HG03025 (cell line): ENCODE measurements at regions not wholly inside any gene's neighbourhood (a gene's known extent, or its start where the extent isn't known, plus 50 kb on each side); places are given as distances from the start of the nearest gene placed in this dataset.
"Not testable (repeated sequence)": the region's sequence is repeated elsewhere in the genome, so short reads cannot be mapped to it uniquely, and the experiment has no call there.

ENCODE experiments used
- ATAC-seq: cut with Tn5 transposase; IDR thresholded peaks from one replicate; pipeline ENCODE4 v1.9.1; 2021; ENCODE audit warnings: mild to moderate bottlenecking, moderate library complexity; ENCODE audit not compliant: unreplicated experiment, low FRiP score

DNA sequence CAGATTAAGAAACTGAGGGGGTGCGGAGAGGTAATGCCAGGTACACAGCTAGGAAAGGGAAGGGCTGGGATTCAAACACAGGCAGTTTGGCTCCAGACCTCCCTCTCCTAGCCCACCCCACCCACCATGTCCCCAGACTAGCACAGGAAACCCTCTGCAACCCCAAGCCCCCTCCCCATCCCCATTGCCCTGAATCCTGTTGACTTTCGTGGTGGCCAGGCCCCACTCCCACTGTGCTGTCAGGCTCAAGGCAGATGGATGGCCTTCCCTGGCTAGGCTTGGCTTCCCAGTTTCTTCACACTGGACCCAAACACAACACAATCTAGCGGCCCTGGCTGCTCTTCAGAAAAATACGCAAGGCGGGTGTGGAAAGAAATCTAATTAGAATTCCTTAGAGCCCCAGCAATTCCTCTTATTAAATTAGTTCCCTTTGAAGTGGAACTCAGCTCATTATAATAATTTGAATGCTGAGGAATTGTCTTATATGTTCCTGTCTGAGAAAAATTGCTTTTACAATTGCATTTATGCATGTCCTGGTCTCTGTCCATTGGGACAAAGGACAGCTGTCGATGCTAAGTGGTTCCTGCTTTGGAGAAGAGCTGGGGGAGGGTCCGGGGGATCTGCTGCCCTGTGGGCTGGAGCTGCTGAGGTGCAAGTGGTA is 97.4 kb downstream of the SYF2 start:
- ATAC-seq: no peak

DNA sequence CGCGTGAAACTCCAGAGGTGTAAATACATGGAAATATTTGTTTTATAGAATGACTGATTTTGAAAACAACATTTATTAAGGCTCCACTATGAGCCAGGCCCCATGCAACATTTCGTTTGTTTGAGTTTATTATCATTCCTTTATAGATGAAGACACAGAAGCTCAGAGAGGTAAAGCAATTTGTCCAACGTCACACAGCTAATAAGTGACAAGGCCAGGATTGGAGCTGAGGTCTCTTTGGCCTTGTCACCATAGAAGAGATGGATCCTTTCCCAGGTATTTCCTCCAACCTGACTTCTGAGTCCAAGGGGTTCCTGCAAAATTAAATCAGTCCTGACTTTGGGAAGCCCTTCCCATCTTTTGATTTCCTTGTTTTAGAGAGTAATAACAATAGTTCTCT is 98.0 kb downstream of the SYF2 start:
- ATAC-seq: no peak

GRCh38 chr1:25131794-25132193 is 100.5 kb downstream of the SYF2 start:
- no peak for ATAC-seq

DNA sequence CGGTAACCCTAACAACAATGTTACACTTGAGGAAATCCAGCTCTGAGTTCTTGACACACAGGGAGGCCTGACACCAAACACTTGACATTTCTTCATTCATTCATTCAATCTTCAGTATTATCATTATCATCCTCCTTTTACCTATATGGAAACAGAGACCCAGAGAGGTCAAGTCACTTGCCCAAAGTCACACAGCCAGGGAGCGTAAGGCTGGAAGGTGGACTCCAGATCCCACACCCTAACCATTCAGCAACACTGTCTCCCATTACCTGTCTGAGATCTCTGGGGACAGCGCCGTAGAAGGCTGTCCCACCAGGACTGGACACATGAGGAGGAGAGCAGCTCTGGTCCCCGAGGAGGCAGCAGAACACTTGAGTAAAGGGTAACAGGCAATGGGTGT is 101.4 kb downstream of the SYF2 start:
- ATAC-seq: no peak

DNA sequence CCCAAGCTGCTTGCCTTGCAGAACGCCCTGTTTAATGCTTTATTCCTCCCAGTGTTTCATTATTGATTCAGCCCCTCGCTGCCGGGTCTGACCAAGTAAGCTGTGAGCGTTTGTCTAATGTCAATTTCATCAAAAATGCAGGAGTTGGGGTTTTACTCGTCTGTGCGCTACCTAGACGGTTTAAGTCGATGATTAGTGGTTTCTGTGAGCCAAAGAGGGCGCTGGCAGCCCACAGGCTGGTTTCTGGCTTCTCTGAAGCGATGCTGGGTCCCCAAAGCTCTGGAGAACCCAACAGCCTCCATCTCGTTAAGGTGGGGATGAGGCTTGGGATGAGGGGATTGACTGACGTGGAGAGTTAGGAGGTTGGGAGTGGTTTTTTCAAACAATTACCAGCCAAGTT is 102.9 kb downstream of the SYF2 start:
- ATAC-seq: no peak

GRCh38 chr1:25128121-25128621 is 104.1 kb downstream of the SYF2 start:
- peak; percentile 61 for ATAC-seq

DNA sequence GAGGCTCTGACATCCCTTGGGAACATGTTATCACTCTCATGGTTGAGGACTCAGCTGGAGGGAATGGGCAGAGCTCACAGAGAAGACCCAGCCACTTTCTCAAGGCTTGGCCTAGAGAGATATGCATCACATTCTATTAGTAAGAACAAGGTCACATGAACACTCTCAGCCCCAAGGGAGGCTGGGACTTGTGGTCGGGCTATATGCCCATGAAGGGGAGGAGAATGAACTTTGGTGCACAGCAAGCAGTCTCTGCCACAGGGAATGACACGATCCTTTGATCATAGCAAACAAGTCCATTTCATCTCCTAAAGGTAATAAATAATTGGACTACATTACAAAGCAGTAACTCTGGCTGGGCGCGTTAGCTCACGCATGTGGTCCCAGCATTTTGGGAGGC is 105.7 kb downstream of the SYF2 start:
- no peak for ATAC-seq

DNA sequence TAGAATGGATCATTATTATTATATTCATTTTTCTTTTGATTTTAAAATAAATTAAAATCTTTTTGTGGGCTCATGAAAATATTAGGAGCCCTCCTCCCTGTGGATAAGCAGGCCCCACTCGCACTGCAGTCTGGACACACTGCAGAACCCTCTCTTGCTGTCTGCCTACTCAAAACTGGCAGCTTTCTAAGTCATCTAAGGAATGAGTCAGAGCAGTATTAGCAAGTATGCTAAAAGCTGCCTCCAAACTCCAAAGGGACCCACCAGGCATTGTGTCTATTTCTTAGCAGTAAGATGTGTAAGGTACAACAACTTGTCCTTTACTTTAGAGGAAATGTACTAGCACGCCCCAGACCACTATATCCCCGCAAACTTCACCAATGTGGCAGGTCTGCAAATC is 108.8 kb downstream of the SYF2 start:
- no peak for ATAC-seq

GRCh38 chr1:25122747-25123146 is 109.6 kb downstream of the SYF2 start:
- ATAC-seq: no peak

GRCh38 chr1:25120281-25120680 is 112.0 kb downstream of the SYF2 start:
- ATAC-seq: no peak

GRCh38 chr1:25118546-25118945 is 113.8 kb downstream of the SYF2 start:
- ATAC-seq: no peak

DNA sequence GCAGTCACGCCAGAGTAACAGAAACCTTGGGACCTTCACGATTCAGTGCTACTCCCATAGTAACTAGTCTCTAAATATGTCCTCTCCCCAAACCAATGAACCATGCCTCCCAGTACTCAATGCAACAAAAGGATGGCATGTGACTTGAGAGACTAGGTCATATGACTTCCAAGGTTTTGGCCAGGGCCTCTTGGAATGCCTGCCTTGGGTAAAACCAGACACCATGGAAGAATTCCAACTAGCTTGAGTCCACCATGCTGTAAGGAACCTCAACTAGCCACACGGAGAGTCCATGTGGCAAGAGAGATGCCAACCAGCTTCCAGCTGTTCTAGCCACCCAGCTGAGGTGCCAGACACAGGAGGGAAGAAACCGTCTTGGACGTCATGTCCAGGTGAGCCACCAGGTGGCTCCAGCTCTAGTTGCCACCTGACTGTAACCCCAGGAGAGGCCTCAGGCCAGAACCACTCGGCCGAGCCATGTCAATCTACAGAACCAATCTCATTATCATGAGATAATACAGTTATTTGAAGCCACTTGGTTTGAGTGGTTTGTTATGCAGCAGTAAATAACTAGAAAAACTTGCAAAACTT is 115.0 kb downstream of the SYF2 start:
- no peak for ATAC-seq

- no peak for ATAC-seq
These were observed 115.5 kb downstream of the SYF2 start for GRCh38 chr1:25116832-25117231.

DNA sequence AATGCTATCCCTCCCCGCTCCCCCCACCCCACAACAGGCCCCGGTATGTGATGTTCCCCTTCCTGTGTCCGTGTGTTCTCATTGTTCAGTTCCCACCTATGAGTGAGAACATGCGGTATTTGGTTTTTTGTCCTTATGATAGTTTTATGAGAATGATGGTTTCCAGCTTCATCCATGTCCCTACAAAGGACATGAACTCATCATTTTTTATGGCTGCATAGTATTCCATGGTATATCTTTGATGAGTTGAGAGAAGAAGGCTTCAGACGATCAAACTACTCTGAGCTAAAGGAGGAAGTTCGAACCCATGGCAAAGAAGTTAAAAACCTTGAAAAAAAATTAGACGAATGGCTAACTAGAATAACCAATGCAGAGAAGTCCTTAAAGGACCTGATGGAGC is 116.2 kb downstream of the SYF2 start:
- not testable (repeated sequence) for ATAC-seq

DNA sequence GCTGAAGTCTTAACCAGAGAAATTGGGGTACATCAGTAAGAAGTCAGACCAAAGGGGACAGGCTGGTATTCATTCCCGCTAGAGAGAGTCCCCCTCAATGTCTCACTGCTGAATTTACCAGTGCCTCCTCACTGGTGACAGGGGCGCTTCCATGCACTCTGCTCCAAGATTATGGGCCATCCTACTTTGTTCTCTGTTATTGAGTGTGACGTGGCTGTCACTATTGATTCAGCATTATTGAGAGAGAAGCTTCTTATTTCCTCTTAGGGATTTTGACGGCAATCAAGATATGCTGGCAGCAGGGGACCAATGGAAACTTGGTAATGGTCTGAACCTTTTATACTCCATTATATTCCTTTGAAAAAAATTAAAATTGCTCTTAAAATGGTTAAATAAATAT is 118.6 kb downstream of the SYF2 start:
- no peak for ATAC-seq

GRCh38 chr1:25113086-25113485 is 119.2 kb downstream of the SYF2 start:
- ATAC-seq: no peak

- no peak for ATAC-seq
These were observed 119.9 kb downstream of the SYF2 start for GRCh38 chr1:25112400-25112799.

- no peak for ATAC-seq
These were observed 120.6 kb downstream of the SYF2 start for GRCh38 chr1:25111706-25112105.

- no peak for ATAC-seq
These were observed 121.8 kb downstream of the SYF2 start for GRCh38 chr1:25110485-25110884.

GRCh38 chr1:25110036-25110435 is 122.3 kb downstream of the SYF2 start:
- ATAC-seq: no peak

GRCh38 chr1:25109531-25109951 is 122.8 kb downstream of the SYF2 start:
- ATAC-seq: no peak

- no peak for ATAC-seq
These were observed 124.7 kb downstream of the SYF2 start for GRCh38 chr1:25107643-25108010.
